ENCODE measurements at regions not wholly inside any gene's neighbourhood (a gene's known extent, or its start where the extent isn't known, plus 50 kb on each side); places are given as distances from the start of the nearest gene placed in this dataset.
"Not testable (repeated sequence)": the region's sequence is repeated elsewhere in the genome, so short reads cannot be mapped to it uniquely, and the experiment has no call there.

GRCh38 chr1:214141486-214141885 is 139.5 kb upstream of the SMYD2 start:
- Histone ChIP-seq H3K27me3 (ENCODE audit: control insufficient read depth in 1 of 2, insufficient read depth in 2 of 2, low read length in 2 of 2) (peaks cover 4 to 12% of the 10 kb centered on the region in 2 experiments), H3K4me1 (ENCODE audit: insufficient read depth, low read length) (no peaks in the 10 kb centered on the region), H3K27ac (ENCODE audit: low read depth in 1 of 2, low read length in 2 of 2) (no peak overlapping the region), H3K9me3 (ENCODE audit: control insufficient read depth in 1 of 2, insufficient read depth in 1 of 2, low read length in 2 of 2) (peaks cover 0 to 3% of the 10 kb centered on the region in 2 experiments), H3K36me3 (ENCODE audit: insufficient read depth, low read length) (no peaks in the 10 kb centered on the region), H3K4me3 (ENCODE audit: low read length) (no peak overlapping the region)
- Mint-ChIP-seq H3K36me3 (ENCODE audit: low read depth) (no peaks in the 10 kb centered on the region), H3K4me1 (ENCODE audit: low read depth) (no peaks in the 10 kb centered on the region), H3K9me3 (no peaks in the 10 kb centered on the region), H3K27ac (no peak overlapping the region), H3K4me3 (no peak overlapping the region), H3K27me3 (peaks cover 4% of the 10 kb centered on the region)
- ATAC-seq (ENCODE audit: poor library complexity) (no peak), DNase-seq (no peak)
- CTCF ChIA-PET, result no interaction called here
- no peak for TF ChIP-seq CTCF (IDR thresholded peaks at IDR 0.05)
- intact Hi-C loops (cut with DNase I, micrococcal nuclease), result no loop called here
- POLR2A ChIA-PET, result no interaction called here

- Histone ChIP-seq H3K27ac (ENCODE audit: low read depth in 1 of 2, low read length in 2 of 2) (no peak overlapping the region), H3K4me3 (ENCODE audit: low read length) (no peak overlapping the region), H3K9me3 (ENCODE audit: control insufficient read depth in 1 of 2, insufficient read depth in 1 of 2, low read length in 2 of 2) (peaks cover 0 to 3% of the 10 kb centered on the region in 2 experiments), H3K36me3 (ENCODE audit: insufficient read depth, low read length) (no peaks in the 10 kb centered on the region), H3K4me1 (ENCODE audit: insufficient read depth, low read length) (no peaks in the 10 kb centered on the region), H3K27me3 (ENCODE audit: control insufficient read depth in 1 of 2, insufficient read depth in 2 of 2, low read length in 2 of 2) (peaks cover 0 to 12% of the 10 kb centered on the region in 2 experiments)
- no peak for TF ChIP-seq CTCF (IDR thresholded peaks at IDR 0.05)
- ATAC-seq (ENCODE audit: poor library complexity) (no peak), DNase-seq (no peak)
- H3K27ac Mint-ChIP-seq, result no peak overlapping the region
- CTCF ChIA-PET, result no interaction called here
- peaks cover 7% of the 10 kb centered on the region for H3K27me3 Mint-ChIP-seq
- intact Hi-C loops (cut with DNase I, micrococcal nuclease), result no loop called here
- POLR2A ChIA-PET, result no interaction called here
- no peak overlapping the region for H3K4me3 Mint-ChIP-seq
- no peaks in the 10 kb centered on the region for H3K36me3 Mint-ChIP-seq (ENCODE audit: low read depth)
- H3K4me1 Mint-ChIP-seq (ENCODE audit: low read depth), result no peaks in the 10 kb centered on the region
- H3K9me3 Mint-ChIP-seq, result no peaks in the 10 kb centered on the region
These were observed 137.7 kb upstream of the SMYD2 start for GRCh38 chr1:214143006-214143992.

GRCh38 chr1:214144521-214144920 is 136.4 kb upstream of the SMYD2 start:
- intact Hi-C loops (cut with DNase I, micrococcal nuclease); H3K4me3 Mint-ChIP-seq; H3K27me3 ChIP-seq (ENCODE audit: control insufficient read depth in 1 of 2, insufficient read depth in 2 of 2, low read length in 2 of 2); DNase-seq; H3K9me3 Mint-ChIP-seq; ATAC-seq (ENCODE audit: poor library complexity); H3K36me3 ChIP-seq (ENCODE audit: insufficient read depth, low read length); H3K4me1 ChIP-seq (ENCODE audit: insufficient read depth, low read length); H3K27ac Mint-ChIP-seq; H3K9me3 ChIP-seq (ENCODE audit: control insufficient read depth in 1 of 2, insufficient read depth in 1 of 2, low read length in 2 of 2); H3K36me3 Mint-ChIP-seq (ENCODE audit: low read depth); H3K4me3 ChIP-seq (ENCODE audit: low read length); H3K27ac ChIP-seq (ENCODE audit: low read depth in 1 of 2, low read length in 2 of 2); POLR2A ChIA-PET; CTCF ChIA-PET; H3K4me1 Mint-ChIP-seq (ENCODE audit: low read depth): not testable (repeated sequence)
- H3K27me3 Mint-ChIP-seq, result peaks cover 12% of the 10 kb centered on the region

All from CD4-positive, alpha-beta T cell (primary cell).